ENCODE measurements at regions not wholly inside any gene's neighbourhood (a gene's known extent, or its start where the extent isn't known, plus 50 kb on each side); places are given as distances from the start of the nearest gene placed in this dataset.
"Not testable (repeated sequence)": the region's sequence is repeated elsewhere in the genome, so short reads cannot be mapped to it uniquely, and the experiment has no call there.

DNA sequence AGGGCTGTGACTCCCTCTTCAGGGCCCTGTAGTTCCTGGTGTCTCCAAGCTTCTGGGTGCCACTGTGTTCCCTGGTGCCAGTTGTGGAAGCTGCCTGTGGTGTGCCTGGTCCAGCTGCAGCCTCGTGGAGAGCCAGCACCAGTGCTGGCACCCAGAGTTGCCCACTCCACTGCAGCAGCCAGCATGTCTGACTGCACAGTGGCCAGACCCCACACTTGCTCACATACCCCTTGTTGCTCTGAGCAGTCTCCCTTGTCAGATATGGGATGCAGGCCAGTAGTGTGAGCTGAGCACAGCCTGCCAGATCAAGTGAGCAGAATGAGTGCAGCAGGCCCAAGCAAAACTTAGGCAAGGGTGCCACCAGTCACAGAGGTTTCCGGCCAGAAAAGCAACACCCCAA, 108.6 kb downstream of the ZMAT1 start:
- DNase-seq (ENCODE audit: low spot score), result no peak

DNA sequence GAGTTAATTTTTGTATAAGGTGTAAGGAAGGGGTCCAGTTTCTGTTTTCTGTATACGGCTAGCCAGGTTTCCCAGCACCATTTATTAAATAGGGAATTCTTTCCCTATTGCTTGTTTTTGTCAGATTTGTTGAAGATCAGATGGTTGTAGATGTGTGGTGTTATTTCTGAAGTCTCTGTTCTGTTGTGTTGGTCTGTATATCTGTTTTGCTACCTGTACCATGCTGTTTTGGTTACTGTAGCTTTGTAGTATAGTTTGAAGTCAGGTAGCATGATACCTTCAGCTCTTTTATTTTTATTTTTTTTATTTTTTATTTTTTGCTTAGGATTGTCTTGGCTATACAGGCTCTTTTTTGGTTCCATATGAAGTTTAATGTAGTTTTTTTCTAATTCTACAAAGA, 114.1 kb downstream of the ZMAT1 start:
- not testable (repeated sequence) for DNase-seq (ENCODE audit: low spot score)

DNA sequence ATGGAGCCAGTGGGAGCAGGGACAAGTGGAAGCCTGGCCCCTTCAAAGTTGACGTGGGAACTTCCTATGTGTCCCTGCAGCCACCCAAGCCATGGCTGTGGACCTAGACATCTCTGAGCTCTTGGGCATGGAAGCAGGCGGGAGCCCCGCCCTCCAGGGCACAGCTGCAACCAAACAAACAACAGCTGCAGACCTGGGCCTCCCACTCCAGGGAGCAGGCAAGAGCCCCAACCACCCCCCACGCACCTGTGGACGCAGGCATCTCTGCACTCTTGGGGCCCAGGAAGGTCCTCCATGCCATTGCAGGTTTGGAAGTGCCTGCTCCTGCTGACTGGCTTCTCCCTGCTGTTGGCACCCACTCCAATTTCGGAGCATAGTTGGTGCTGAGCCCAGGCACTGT, 118.6 kb downstream of the ZMAT1 start:
- DNase-seq (ENCODE audit: low spot score), result no peak

DNA sequence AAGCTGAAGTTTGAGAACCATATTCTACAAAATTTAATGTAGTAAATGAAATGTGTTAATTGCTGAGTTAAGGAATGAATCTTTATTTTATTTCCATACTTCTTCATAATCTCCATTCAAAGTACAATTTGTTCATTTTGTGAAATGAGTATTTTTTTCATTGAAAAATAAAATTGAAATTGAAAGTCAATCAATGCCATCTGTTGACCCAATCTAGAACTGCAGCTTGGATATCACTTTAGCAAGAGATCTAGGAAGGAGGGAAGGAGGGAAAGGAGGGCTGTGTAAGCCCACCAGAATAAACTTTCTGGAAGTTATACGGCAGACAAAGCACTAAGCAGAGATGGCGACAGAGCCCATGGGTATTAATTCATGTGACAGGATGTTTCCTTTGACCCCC, 128.4 kb downstream of the ZMAT1 start:
- no peak for DNase-seq (ENCODE audit: low spot score)

DNA sequence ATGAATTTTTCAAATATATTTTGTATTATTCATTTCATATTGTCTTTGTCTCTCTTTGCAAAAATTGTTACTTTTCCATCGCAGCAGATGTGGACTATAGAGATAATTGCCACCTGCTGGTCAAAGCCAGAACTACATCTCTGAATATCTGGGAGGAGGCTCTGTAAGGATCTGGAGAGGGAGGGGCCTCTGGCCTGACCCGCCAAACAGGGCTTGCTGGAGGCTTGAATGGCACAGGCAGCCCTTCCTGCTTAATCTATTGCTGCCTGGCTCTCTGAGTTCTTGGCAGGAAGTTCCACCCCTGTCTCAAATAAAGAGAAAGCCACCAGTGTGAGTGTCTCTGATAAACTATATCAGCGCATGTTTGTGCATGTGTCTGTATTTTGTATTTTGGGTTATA, 132.4 kb downstream of the ZMAT1 start:
- peak; percentile 57 for DNase-seq (ENCODE audit: low spot score)

DNA sequence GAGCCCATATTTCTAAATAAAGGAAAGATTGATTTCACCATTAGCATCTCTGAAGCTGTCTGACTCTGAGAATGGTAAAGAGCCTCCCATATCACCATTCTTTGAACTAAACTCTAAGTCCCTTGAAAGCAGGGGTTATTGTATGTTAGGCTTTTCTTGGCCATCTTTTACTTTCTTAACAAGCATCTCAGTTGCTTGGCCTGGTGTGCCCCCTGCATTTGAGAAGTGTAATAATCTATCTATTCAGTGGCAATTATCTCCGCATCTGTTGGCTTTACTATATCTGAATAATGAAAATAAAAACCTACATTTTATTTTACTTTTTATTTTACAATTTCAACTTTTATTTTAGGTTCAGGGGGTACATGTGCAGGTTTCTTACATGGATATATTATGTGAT, 128.3 kb upstream of the ARMCX2 start:
- no peak for DNase-seq (ENCODE audit: low spot score)

DNA sequence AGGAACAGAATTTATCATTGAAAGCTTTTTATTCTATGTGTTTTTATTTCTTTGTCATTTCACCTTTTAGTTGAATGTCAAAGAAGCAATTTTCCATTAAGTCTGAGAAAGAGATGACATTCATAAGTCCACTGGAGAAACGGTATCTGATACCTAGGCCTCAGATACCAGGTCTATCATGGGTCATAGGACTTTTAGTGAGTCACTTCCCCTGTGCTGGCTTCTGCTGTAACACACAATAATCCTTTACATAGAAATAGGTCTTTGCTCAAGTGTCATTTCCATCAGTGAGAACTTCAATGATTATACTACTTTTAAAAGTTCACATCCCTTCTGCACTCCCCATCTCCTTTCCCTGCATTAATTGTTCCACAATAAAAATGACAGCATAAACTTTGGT, 125.5 kb upstream of the ARMCX2 start:
- DNase-seq (ENCODE audit: low spot score), result no peak

DNA sequence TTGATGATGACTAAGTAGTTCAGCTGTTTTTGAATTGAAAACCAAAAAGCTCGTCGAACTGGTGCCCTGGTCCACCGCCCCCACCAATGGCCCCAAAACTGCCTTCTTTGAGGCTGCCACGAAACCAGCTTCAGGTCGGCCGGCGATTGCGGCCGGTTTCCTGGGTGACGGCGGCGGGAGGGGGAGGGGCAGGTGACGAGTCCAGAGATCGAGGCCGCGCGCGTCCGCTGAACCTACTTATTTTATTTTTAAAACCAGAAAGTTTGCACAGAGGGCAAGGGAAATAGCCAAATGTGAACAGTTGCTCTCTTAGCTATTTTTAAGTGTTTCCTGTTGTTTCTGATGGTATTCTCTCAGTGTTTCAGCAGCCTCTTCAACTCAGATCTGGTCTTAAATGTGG, 120.8 kb upstream of the ARMCX2 start:
- not testable (repeated sequence) for DNase-seq (ENCODE audit: low spot score)

DNA sequence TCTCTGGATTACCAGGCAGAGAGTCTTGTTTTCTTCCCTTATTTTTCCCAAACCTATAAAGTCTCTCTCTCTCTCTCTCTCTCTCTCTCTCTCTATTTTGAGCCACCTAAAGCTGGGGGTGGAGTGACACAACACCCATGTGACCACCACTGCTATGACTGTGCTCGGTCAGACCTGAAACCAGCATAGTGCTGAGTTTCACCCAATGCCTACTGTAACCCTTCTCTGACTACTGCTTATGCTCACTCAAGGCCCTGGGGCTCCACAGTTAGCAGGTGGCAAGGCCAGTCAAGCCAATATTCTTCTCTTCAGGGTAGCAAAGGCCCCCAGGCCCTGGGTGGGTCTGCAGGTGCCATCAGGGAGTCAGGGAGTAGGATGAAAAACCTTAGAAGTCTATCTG, 114.7 kb upstream of the ARMCX2 start:
- DNase-seq (ENCODE audit: low spot score), result no peak

DNA sequence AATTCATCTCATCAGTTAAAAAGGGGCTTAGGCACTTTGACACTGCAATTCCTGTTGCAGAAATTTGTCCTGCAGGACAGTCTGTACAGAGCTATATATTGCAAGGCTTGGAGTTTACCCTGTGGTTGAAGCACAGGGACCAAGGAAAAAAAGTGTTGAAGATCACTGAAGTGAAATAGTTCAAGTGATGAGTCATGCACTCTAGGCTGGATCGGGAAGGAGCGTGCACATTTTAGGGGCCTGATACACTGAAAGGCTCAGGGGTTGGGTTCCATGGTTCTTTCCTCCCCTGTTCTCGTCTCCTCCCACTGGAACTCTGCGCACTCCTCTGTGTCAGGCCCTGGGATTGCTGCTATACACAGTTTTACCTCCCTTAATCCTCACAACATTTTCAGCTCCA, 104.9 kb upstream of the ARMCX2 start:
- no peak for DNase-seq (ENCODE audit: low spot score)

DNA sequence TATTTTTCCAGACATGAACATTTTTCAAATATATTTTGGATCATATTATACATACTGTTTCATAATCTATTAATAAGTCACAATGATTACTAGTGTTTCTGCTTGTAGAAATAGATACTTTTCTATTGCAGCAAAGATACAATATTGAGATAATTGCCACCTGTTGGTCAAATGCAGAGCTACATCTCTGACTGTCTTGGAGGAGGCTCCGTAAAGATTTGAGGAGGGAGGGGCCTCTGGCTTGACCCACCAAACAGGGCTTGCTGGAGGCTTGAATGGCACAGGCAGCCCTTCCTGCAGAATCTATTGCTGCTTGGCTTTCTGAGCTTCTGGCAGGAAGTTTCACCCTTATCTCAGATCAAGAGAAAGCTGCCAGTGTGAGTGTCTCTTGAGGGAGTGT, 99.3 kb upstream of the ARMCX2 start:
- DNase-seq (ENCODE audit: low spot score), result peak; percentile 4

DNA sequence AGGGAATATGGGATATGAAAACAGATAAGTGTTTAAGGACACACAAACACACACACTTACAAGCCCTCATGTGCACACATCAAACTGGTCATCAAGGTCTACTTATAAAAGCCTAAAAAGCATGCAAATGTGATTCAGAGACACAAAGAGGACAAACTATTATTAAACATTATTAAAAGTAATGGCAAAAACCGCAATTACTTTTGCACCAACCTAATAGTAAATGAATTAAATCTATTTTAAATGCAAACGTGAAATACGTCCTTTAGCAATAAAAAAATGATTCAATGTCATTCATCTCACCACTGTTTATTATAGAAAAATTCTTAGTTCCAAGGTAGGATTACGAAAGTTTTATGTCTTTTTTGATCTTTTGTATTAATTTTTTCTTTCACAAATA, 91.1 kb upstream of the ARMCX2 start:
- DNase-seq (ENCODE audit: low spot score), result no peak

DNA sequence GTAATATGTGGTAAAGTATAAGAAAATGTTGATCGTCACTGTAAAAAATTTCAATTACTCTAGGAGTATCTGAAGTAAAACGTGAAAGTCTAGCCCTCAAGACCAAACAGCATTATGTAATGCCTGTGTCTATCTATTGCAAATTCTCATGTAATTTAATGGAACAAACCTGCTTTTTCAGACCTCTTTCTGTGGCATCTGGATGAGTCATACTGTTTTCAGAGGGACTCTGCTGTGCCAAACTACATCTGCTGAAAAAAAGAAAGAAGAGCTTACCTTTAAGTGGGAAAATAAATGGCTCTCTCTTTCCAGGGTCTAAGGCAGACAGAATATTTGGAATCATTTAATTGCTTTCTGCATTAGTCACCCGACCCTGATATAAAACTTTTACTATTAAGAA, 89.8 kb upstream of the ARMCX2 start:
- DNase-seq (ENCODE audit: low spot score), result no peak

DNA sequence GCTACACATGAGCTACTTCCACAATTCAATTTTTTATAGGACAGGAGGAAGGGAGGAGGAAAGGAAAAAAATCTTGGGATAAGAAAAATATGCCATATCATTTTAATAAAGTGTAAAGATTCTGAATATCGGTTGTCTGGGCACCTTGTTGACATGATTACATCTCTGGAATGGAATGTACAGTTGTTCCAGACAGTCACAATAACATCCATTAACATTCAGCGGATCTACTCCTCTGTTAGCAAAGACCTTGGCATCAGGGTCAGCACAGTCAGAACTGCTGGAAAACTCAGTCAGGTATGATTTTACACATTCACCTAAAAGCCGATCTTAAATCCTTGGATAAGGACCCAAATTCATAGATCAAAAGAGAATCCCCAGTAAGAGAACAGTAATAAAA, 85.4 kb upstream of the ARMCX2 start:
- no peak for DNase-seq (ENCODE audit: low spot score)

DNA sequence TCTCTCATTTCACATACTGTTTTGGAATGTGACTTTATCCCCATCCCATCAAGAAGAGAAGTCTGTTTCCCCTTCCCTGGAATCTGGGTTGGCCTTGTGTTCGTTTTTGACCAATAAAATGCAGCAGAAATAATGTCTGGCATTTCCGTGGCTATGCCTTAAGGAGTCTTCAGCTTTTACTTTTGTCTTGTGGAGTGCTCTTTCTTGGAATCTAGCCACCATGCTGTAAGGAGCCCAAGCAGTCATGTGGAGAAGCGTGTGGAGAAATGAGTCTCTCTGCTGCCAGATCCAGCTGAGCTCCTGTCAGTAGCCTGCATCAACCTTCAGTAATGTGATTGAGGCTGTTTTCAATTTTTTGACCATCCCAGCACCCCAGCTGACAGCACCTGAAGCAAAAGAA, 84.4 kb upstream of the ARMCX2 start:
- no peak for DNase-seq (ENCODE audit: low spot score)

DNA sequence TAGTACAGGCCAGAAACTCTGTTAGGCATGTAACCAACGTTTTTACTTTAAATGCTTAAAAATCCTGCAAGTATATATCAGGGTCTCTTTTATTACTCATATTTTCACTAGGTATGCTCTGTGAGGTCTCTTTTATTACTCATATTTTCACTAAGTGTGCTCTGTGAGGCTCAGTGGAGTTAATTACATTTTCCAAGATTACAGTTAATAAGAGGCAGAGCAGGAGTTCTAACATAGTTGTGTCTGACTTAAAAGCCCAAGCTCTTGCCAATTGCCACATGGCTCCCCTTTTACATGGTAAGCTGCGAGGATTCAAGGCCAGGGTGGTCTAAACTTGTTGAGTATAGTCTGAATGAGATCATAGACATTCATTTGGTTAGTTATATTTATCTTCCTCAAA, 81.0 kb upstream of the ARMCX2 start:
- DNase-seq (ENCODE audit: low spot score), result no peak

DNA sequence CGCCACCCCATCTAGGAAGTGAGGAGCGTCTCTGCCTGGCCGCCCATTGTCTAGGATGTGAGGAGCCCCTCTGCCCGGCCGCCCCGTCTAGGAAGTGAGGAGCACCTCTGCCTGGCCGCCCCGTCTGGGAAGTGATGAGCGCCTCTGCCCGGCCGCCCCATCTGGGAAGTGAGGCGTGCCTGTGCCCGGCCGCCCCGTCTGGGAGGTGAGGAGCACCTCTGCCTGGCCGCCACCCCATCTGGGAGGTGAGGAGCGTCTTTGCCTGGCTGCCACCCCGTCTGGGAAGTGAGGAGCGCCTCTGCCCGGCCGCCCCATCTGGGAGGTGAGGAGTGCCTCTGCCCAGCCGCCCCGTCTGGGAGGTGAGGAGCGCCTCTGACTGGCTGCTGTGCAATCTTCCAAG, 79.2 kb upstream of the ARMCX2 start:
- DNase-seq (ENCODE audit: low spot score), result not testable (repeated sequence)

DNA sequence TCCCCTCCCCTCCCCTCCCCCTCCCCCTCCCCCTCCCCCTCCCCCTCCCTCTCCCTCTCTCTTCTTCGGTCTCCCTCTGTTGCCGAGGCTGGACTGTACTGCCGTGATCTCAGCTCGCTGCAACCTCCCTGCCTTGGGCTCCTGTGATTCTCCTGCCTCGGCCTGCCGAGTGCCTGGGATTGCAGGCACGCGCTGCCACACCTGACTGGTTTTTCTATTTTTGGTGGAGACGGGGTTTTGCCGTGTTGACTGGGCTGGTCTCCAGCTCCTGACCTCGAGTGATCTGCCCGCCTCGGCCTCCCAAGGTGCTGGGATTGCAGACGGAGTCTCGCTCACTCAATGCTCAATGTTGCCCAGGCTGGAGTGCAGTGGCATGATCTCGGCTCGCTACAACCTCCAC, 78.8 kb upstream of the ARMCX2 start:
- DNase-seq (ENCODE audit: low spot score), result not testable (repeated sequence)

DNA sequence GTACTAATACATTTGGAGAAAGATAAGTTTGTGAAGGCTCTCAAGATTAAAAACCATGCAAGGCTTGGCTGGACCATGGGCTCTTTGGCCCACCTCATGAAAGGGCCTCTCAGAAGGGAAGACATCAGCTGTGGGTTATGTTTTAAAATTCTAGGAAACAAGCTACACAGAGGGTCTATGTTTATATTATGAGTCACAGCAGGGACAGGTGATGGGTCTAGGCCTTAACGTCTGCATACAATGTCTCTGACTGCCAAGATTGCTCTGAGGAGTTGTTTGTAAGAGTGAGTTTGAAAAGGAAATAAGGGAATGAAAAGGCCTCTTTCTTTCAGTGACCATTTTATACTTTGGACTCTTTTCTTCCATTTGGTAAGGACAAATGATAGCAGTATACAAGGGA, 77.0 kb upstream of the ARMCX2 start:
- DNase-seq (ENCODE audit: low spot score), result no peak

DNA sequence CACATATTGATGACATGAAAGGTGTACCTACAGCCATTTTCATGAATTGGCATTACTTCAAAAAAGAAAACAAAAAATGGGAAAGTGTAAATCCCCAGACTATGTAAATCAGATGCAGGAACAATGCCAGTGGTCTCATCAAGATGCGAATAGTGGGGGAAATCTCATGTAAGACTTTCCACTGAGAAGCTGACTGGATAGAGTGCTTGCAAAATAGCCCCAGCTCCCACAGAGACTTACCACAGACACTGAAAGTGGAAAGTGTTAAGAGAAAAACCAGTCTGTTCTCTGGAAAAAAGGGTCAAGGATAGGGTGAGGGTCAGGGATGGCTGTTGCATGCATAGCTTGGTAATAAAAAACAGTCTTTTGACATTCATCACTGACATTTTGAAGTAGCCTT, 73.2 kb upstream of the ARMCX2 start:
- DNase-seq (ENCODE audit: low spot score), result no peak

DNA sequence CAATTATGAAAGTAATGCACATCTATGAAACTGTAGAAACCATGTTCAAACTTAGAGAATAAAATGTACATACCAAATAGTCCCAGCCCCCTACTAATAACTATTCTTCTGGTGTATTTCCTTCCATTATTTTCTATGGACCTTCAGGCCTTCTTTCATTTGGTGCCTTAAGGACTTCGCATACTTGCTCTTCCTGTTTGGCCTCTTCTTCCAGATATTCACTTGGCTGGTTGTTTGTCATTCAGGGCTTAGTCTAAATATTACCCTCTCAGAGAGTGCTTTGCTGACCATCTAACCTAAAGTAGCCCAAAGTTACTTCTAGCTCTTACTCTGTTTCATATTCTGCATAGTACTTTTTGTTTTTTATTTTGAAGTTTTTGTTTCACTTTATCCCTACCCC, 70.3 kb upstream of the ARMCX2 start:
- DNase-seq (ENCODE audit: low spot score), result no peak

Data from A172 (cell line).